ENCODE measurements at regions not wholly inside any gene's neighbourhood (a gene's known extent, or its start where the extent isn't known, plus 50 kb on each side); places are given as distances from the start of the nearest gene placed in this dataset.

- Histone ChIP-seq H3K27ac (replicated peaks) (peak overlapping the region; percentile 72), H3K27me3 (ENCODE audit: low read depth) (no peaks in the 10 kb centered on the region), H3K4me1 (peaks cover 82% of the 10 kb centered on the region), H3K36me3 (no peaks in the 10 kb centered on the region), H3K4me3 (no peak overlapping the region), H3K9me3 (replicated peaks) (no peaks in the 10 kb centered on the region)
- no peak for TF ChIP-seq CTCF (IDR thresholded peaks at IDR 0.05; ENCODE audit: borderline replicate concordance)
- DNase-seq, result no peak
- intact Hi-C loops (cut with micrococcal nuclease), result no loop called here
These were observed 186.8 kb upstream of the GLI2 start for GRCh38 chr2:120548627-120549608.

GRCh38 chr2:120549841-120550240, 185.8 kb upstream of the GLI2 start:
- Histone ChIP-seq H3K36me3 (no peaks in the 10 kb centered on the region), H3K4me1 (peaks cover 75% of the 10 kb centered on the region), H3K27me3 (ENCODE audit: low read depth) (no peaks in the 10 kb centered on the region), H3K27ac (replicated peaks) (peak overlapping the region; percentile 72), H3K4me3 (no peak overlapping the region), H3K9me3 (replicated peaks) (no peaks in the 10 kb centered on the region)
- intact Hi-C loops (cut with micrococcal nuclease), result no loop called here
- DNase-seq, result no peak
- no peak for TF ChIP-seq CTCF (IDR thresholded peaks at IDR 0.05; ENCODE audit: borderline replicate concordance)

- H3K9me3 ChIP-seq (replicated peaks), result no peaks in the 10 kb centered on the region
- H3K4me1 ChIP-seq, result peaks cover 73% of the 10 kb centered on the region
These were observed 185.4 kb upstream of the GLI2 start for GRCh38 chr2:120550282-120550681.

GRCh38 chr2:120550893-120551446, 184.7 kb upstream of the GLI2 start:
- Histone ChIP-seq H3K9me3 (replicated peaks) (no peaks in the 10 kb centered on the region), H3K4me1 (peaks cover 73% of the 10 kb centered on the region), H3K4me3 (no peak overlapping the region), H3K27me3 (ENCODE audit: low read depth) (no peaks in the 10 kb centered on the region), H3K27ac (replicated peaks) (peak overlapping the region; percentile 72), H3K36me3 (no peaks in the 10 kb centered on the region)
- intact Hi-C loops (cut with micrococcal nuclease), result no loop called here
- DNase-seq, result no peak
- TF ChIP-seq CTCF (IDR thresholded peaks at IDR 0.05; ENCODE audit: borderline replicate concordance), result no peak

More at GRCh38 chr2:120550282-120550681, 185.4 kb upstream of the GLI2 start:
- no peak for TF ChIP-seq CTCF (IDR thresholded peaks at IDR 0.05; ENCODE audit: borderline replicate concordance)
- intact Hi-C loops (cut with micrococcal nuclease), result no loop called here
- DNase-seq, result no peak
- no peaks in the 10 kb centered on the region for H3K36me3 ChIP-seq
- no peaks in the 10 kb centered on the region for H3K27me3 ChIP-seq (ENCODE audit: low read depth)
- H3K27ac ChIP-seq (replicated peaks), result peak overlapping the region; percentile 72
- H3K4me3 ChIP-seq, result no peak overlapping the region

- intact Hi-C loops (cut with micrococcal nuclease), result no loop called here
- Histone ChIP-seq H3K36me3 (no peaks in the 10 kb centered on the region), H3K27ac (replicated peaks) (peak overlapping the region; percentile 72), H3K4me3 (no peak overlapping the region), H3K27me3 (ENCODE audit: low read depth) (peaks cover 2% of the 10 kb centered on the region), H3K4me1 (peaks cover 73% of the 10 kb centered on the region), H3K9me3 (replicated peaks) (no peaks in the 10 kb centered on the region)
- TF ChIP-seq CTCF (IDR thresholded peaks at IDR 0.05; ENCODE audit: borderline replicate concordance), result no peak
- no peak for DNase-seq
These were observed 184.1 kb upstream of the GLI2 start for GRCh38 chr2:120551522-120551921.

Measured in left ventricle myocardium inferior (tissue), 1 donor.